ENCODE measurements at regions not wholly inside any gene's neighbourhood (a gene's known extent, or its start where the extent isn't known, plus 50 kb on each side); places are given as distances from the start of the nearest gene placed in this dataset.
"Not testable (repeated sequence)": the region's sequence is repeated elsewhere in the genome, so short reads cannot be mapped to it uniquely, and the experiment has no call there.

GRCh38 chr9:38833706-38834105, 113.8 kb upstream of the FAM240B start:
- not testable (repeated sequence) for H3K27ac Mint-ChIP-seq (ENCODE audit: unreplicated experiment); H3K4me1 Mint-ChIP-seq (ENCODE audit: low read depth); H3K27me3 Mint-ChIP-seq (ENCODE audit: low read depth); H3K4me3 Mint-ChIP-seq (ENCODE audit: unreplicated experiment); H3K36me3 Mint-ChIP-seq (ENCODE audit: low read depth); H3K9me3 Mint-ChIP-seq (ENCODE audit: low read depth); DNase-seq (ENCODE audit: low spot score)

GRCh38 chr9:38813855-38814254, 93.9 kb upstream of the FAM240B start:
- H3K9me3 Mint-ChIP-seq (ENCODE audit: low read depth); H3K36me3 Mint-ChIP-seq (ENCODE audit: low read depth); H3K4me1 Mint-ChIP-seq (ENCODE audit: low read depth); H3K4me3 Mint-ChIP-seq (ENCODE audit: unreplicated experiment); H3K27me3 Mint-ChIP-seq (ENCODE audit: low read depth); H3K27ac Mint-ChIP-seq (ENCODE audit: unreplicated experiment); DNase-seq (ENCODE audit: low spot score): not testable (repeated sequence)

- H3K27me3 Mint-ChIP-seq (ENCODE audit: low read depth); H3K4me1 Mint-ChIP-seq (ENCODE audit: low read depth); H3K4me3 Mint-ChIP-seq (ENCODE audit: unreplicated experiment); DNase-seq (ENCODE audit: low spot score); H3K36me3 Mint-ChIP-seq (ENCODE audit: low read depth); H3K27ac Mint-ChIP-seq (ENCODE audit: unreplicated experiment); H3K9me3 Mint-ChIP-seq (ENCODE audit: low read depth): not testable (repeated sequence)
Measured at GRCh38 chr9:38807919-38808459, 88.1 kb upstream of the FAM240B start.

- H3K4me1 Mint-ChIP-seq (ENCODE audit: low read depth): no peaks in the 10 kb centered on the region
- peaks cover 5% of the 10 kb centered on the region for H3K9me3 Mint-ChIP-seq (ENCODE audit: low read depth)
- DNase-seq (ENCODE audit: low spot score): no peak
- H3K4me3 Mint-ChIP-seq (ENCODE audit: unreplicated experiment): no peak overlapping the region
- H3K36me3 Mint-ChIP-seq (ENCODE audit: low read depth): no peaks in the 10 kb centered on the region
- TF ChIP-seq CTCF (IDR thresholded peaks at IDR 0.05): no peak
- no peaks in the 10 kb centered on the region for H3K27me3 Mint-ChIP-seq (ENCODE audit: low read depth)
- no peak overlapping the region for H3K27ac Mint-ChIP-seq (ENCODE audit: unreplicated experiment)
Measured at GRCh38 chr9:38771593-38771992, 51.7 kb upstream of the FAM240B start.
